ENCODE measurements at regions not wholly inside any gene's neighbourhood (a gene's known extent, or its start where the extent isn't known, plus 50 kb on each side); places are given as distances from the start of the nearest gene placed in this dataset.

- TF ChIP-seq SIX5 (IDR thresholded peaks at IDR 0.05; ENCODE audit: low read depth, low read length) (no peak), POLR2A (IDR thresholded peaks at IDR 0.05; ENCODE audit: control extremely low read depth in 1 of 2, low read depth in 2 of 2, low read length in 2 of 2) (no peak), SP2 (IDR thresholded peaks at IDR 0.05; ENCODE audit: low read length) (no peak), MAX (IDR thresholded peaks at IDR 0.05) (no peak), KDM1A (IDR thresholded peaks at IDR 0.05; ENCODE audit: borderline replicate concordance, low read length) (no peak), CHD7 (IDR thresholded peaks at IDR 0.05; ENCODE audit: insufficient replicate concordance, low read length) (no peak), RNF2 (IDR thresholded peaks at IDR 0.05; ENCODE audit: borderline replicate concordance, low read depth, low read length, missing control alignments, poor library complexity, severe bottlenecking) (no peak)
These were observed 312.6 kb upstream of the ID4 start (continued) for GRCh38 chr6:19524366-19525186.

All from H1 (cell line).